GM20000 (cell line): ENCODE measurements at regions not wholly inside any gene's neighbourhood (a gene's known extent, or its start where the extent isn't known, plus 50 kb on each side); places are given as distances from the start of the nearest gene placed in this dataset.

ENCODE experiments used
- DNase-seq: peaks from one replicate; pipeline ENCODE4 v3.0.0; 2012; ENCODE audit warnings: low spot score
- TF ChIP-seq, protein P1 (sequence below): IDR thresholded peaks from 2 replicates; pipeline ENCODE4 v1.5.1; 2012; ENCODE audit warnings: mild to moderate bottlenecking, control low read depth; ENCODE audit errors: extremely low read depth, missing control alignments

DNA sequence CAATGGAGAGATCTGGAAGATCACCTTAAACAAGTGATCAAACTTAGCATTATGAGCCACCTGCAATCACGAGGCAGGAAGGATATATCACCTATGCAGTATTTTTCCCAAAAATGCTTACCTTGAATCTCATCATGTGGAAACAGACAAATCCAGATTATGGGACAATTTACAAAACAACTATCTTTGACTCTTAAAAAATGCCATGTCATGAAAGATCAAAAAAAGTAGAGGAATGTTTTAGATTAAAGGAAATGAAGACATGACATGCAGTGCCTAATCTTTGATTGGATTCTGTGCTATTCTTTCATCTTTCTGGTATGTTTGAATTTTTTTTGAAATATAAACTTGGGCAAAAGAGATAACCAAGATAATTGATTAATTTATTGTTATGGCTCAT is 95.9 kb downstream of the KPNA2 start:
- TF ChIP-seq, protein P1, sequence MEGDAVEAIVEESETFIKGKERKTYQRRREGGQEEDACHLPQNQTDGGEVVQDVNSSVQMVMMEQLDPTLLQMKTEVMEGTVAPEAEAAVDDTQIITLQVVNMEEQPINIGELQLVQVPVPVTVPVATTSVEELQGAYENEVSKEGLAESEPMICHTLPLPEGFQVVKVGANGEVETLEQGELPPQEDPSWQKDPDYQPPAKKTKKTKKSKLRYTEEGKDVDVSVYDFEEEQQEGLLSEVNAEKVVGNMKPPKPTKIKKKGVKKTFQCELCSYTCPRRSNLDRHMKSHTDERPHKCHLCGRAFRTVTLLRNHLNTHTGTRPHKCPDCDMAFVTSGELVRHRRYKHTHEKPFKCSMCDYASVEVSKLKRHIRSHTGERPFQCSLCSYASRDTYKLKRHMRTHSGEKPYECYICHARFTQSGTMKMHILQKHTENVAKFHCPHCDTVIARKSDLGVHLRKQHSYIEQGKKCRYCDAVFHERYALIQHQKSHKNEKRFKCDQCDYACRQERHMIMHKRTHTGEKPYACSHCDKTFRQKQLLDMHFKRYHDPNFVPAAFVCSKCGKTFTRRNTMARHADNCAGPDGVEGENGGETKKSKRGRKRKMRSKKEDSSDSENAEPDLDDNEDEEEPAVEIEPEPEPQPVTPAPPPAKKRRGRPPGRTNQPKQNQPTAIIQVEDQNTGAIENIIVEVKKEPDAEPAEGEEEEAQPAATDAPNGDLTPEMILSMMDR = no peak
- no peak for DNase-seq

DNA sequence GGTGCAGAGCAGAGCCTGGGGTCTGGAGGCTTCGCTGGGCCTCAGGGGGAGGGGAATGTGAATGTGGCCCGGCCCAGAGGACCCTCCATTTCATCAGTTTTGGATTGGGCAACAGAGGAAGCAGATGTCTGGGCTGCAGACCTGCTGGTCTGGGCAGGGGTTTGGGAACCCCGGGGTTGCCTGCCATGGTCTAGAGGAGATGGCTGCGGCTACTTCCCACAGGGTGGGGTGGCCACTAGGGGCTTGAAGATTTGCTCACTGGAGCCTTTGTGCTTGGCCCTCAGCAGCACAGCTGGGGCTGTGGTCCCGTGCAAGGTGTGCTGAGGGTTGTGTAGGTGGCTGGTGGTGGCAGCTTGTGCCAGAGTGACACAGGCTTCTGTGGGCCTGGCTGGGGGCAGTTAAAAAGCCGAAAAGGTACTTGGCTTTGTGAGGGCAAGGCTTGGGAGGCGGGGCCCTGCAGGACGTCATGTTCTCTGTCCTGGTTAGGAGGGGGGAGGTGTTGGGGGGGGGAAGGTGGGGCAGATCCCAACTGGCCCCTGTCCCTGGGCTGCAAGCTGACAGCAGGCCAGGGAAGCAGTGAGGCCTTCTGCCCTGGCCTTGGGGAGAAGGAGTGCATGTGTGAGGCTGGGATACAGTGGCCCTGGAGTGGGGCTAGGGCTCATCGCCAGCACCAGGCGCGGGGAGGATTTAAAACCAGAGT is 98.0 kb downstream of the KPNA2 start:
- DNase-seq = no peak
- TF ChIP-seq, protein P1 = no peak

DNA sequence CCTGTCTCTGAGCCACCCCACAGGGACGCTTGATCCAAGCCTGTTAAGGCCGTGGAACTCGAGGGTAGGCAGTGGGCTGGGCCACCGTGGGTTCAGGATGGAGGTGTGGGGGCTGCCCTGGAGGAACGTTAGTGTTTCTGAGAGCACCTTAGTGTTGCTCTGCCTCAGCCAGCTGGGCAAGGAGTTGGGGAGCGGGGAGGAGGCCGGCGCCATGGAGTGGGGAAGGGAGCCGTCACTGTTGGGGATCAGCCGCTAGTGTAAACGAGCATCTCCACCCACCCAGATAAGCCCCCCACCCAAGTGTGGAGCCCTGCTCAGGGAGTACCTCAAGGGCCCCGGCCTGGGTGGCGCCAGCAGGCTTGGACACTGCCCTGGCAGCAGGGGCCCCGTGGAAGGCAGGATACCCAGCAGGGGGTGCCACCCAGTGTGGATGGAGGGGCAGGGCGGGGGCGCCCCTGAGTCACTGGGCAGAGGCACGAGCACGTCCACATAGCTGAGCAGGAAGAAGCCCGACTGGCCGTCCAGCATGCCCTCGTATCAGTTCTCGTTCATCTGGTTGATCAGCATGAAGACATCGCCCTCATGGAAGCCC is 98.6 kb downstream of the KPNA2 start:
- TF ChIP-seq, protein P1 = no peak
- no peak for DNase-seq

DNA sequence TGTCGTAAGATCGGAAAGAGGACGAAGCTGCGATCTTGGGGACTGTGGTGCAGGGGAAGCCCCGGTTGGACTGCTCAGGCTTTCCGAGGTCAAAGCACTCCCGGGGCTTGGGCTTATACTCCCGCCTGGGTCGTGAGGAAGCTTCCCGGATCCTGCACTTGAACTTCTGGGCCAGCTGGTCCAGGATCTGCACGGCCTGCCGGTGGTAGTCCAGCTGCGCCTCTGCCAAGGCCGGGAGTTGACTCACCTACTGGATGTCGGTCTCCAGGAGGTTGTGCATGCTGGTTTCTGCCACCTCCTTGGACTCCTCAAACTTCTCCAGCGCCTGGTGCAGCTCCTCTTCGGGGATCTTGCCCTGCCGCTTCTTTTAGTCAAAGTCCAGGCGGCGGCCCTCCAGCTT is 99.2 kb downstream of the KPNA2 start:
- DNase-seq = no peak
- TF ChIP-seq, protein P1 = no peak

DNA sequence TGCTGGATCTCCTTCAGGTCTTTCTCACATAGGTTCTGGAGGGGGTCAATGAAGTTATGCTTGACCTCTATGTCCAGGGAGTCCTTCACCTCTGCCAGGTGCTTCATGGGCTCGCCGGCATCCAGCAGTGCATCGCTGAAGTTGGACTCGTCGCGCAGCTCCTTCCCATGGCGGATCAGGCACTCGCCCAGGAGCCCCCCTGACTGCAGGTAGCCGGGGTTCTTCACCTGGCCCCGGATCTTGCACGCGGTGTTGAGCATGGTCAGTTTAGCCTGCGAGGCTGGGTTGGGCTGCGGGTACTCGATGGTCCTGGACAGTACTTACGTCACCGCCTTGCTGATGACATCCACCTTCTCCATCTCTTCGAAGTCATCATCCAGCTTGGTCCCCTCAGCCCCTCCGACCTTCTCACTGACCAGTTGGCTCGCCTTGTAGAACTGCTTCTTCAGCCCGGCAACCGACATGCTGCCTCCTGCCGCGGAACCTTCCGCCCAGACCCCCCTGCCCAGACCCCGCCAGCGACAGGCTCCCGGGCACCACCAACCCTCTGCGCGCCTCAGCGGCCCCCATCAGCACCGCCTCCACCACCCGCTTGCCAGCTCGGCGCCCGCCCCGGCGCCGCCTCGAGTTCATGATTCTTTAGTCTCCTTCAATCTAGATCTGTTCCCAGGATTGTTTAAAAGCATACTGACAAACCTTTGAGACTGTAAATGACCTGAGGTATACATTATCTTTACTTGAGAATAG is 99.8 kb downstream of the KPNA2 start:
- TF ChIP-seq, protein P1 = no peak
- DNase-seq = no peak

DNA sequence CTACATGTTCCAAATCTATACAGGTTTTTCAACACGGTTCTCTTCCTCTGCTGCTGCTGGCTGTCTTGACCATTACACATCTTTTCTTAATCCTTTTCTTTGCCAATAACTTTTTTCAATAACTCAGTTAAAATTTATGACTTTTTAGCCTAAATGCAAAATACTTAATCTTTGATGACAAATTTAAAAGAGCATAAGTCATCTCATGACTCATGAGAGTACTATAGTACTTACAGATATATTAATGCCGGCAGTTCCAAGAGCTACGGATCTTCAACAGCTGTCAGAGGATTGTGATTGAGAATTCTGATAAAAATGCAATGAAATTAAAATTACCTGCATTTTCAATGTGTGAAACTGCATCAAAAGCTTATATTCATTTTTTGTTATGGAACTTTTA is 105.5 kb downstream of the KPNA2 start:
- TF ChIP-seq, protein P1 = no peak
- DNase-seq = no peak

DNA sequence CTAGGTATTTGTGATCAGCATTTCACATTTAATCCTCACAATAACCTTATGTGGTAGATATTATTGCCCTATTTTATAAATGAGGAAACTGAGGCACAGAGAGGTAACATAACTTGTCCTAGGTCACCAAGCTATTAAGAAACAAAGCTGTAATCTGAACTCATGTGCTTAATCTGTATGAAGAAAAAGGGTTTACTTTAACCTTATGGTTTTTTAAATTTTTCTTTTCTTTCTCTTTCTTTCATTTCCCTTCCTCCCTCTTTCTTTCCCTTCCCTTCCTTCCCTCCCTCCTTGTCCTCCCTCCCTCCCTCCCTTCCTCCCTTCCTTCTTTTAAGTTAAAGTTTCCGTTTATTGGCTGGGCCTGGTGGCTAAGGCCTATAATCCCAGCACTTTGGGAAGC is 105.2 kb upstream of the AMZ2 start:
- TF ChIP-seq, protein P1 = no peak
- no peak for DNase-seq
